GM18508 (cell line): ENCODE measurements at regions not wholly inside any gene's neighbourhood (a gene's known extent, or its start where the extent isn't known, plus 50 kb on each side); places are given as distances from the start of the nearest gene placed in this dataset.
"Not testable (repeated sequence)": the region's sequence is repeated elsewhere in the genome, so short reads cannot be mapped to it uniquely, and the experiment has no call there.

ENCODE experiments used
- ATAC-seq: cut with Tn5 transposase; IDR thresholded peaks from one replicate; pipeline ENCODE4 v1.9.1; 2021; ENCODE audit warnings: moderate number of reproducible peaks; ENCODE audit not compliant: insufficient read depth, unreplicated experiment

GRCh38 chr14:70269582-70269981 is 80.8 kb upstream of the SLC8A3 start:
- no peak for ATAC-seq

- ATAC-seq: no peak
Observed at GRCh38 chr14:70268760-70269159, 80.0 kb upstream of the SLC8A3 start.

- no peak for ATAC-seq
Observed at GRCh38 chr14:70266157-70266556, 77.4 kb upstream of the SLC8A3 start.

- no peak for ATAC-seq
Observed at GRCh38 chr14:70265422-70265821, 76.7 kb upstream of the SLC8A3 start.

- no peak for ATAC-seq
Observed at GRCh38 chr14:70259420-70259819, 70.7 kb upstream of the SLC8A3 start.

GRCh38 chr14:70257526-70257925 is 68.8 kb upstream of the SLC8A3 start:
- no peak for ATAC-seq

GRCh38 chr14:70256601-70257000 is 67.8 kb upstream of the SLC8A3 start:
- no peak for ATAC-seq

- not testable (repeated sequence) for ATAC-seq
Observed at GRCh38 chr14:70255071-70256057, 66.6 kb upstream of the SLC8A3 start.

GRCh38 chr14:70254476-70254961 is 65.8 kb upstream of the SLC8A3 start:
- no peak for ATAC-seq

- ATAC-seq: not testable (repeated sequence)
Observed at GRCh38 chr14:70253547-70253946, 64.8 kb upstream of the SLC8A3 start.

- no peak for ATAC-seq
Observed at GRCh38 chr14:70245026-70245425, 56.3 kb upstream of the SLC8A3 start.

- peak; percentile 45 for ATAC-seq
Observed at GRCh38 chr14:70239802-70240201, 51.1 kb upstream of the SLC8A3 start.

GRCh38 chr14:70238635-70239034 is 49.9 kb upstream of the SLC8A3 start:
- ATAC-seq: not testable (repeated sequence)
